Osteocyte (in vitro differentiated cells): ENCODE measurements at regions not wholly inside any gene's neighbourhood (a gene's known extent, or its start where the extent isn't known, plus 50 kb on each side); places are given as distances from the start of the nearest gene placed in this dataset.

Source experiments
- DNase-seq: peaks from one replicate; pipeline ENCODE4 v3.0.0; 2021; ENCODE audit warnings: mixed read lengths; ENCODE audit not compliant: unreplicated experiment; ENCODE audit errors: extremely low spot score
- H3K27ac Mint-ChIP-seq: one replicate; pipeline ENCODE4 v1.8.0; 2021; ENCODE audit warnings: mild to moderate bottlenecking, mixed read lengths; ENCODE audit not compliant: unreplicated experiment
- H3K27me3 Mint-ChIP-seq: one replicate; pipeline ENCODE4 v1.8.0; 2021; ENCODE audit warnings: mixed read lengths; ENCODE audit not compliant: unreplicated experiment
- H3K36me3 Mint-ChIP-seq: one replicate; pipeline ENCODE4 v1.8.0; 2021; ENCODE audit warnings: mixed read lengths; ENCODE audit not compliant: unreplicated experiment
- H3K4me1 Mint-ChIP-seq: one replicate; pipeline ENCODE4 v1.8.0; 2021; ENCODE audit warnings: mixed read lengths; ENCODE audit not compliant: unreplicated experiment
- H3K4me3 Mint-ChIP-seq: one replicate; pipeline ENCODE4 v1.8.0; 2021; ENCODE audit warnings: mild to moderate bottlenecking, moderate library complexity, mixed read lengths; ENCODE audit not compliant: unreplicated experiment
- H3K9me3 Mint-ChIP-seq: one replicate; pipeline ENCODE4 v1.8.0; 2021; ENCODE audit warnings: mixed read lengths; ENCODE audit not compliant: unreplicated experiment
- TF ChIP-seq, protein P1 (sequence below): fragments of 200-600 bp; sonication (generic); IDR thresholded peaks from 2 replicates; pipeline ENCODE4 v1.5.0; 2021; ENCODE audit warnings: antibody characterized with exemption, mild to moderate bottlenecking, moderate library complexity

DNA sequence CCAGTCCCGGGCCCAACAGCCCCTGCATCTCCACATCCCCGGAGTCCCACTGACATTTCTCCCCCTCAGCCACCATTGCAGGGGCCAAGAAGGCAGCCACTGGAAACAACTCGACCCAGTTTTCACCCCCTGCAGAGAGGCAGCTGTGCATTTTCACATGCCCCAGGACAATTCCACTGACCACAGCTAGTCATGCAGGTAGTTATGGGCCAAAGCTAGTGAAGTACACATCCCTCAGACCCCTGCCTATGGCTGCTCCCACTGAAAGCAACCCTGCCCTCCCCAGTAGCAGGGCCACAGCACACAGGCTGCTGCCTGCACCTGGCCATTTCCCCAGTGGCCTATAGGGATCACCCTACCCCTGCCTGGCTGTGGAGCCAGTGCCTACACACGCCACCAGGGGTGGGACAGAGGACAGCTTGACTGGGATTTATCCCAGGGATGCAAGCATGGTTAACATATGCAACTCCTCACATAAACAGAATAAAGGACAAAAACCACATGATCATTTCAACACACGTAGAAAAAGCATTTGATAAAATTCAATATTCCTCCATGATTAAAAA, 154.0 kb downstream of the NDUFA12 start:
- Mint-ChIP-seq H3K27ac (no peak overlapping the region), H3K27me3 (peaks cover 68% of the 10 kb centered on the region), H3K4me1 (no peaks in the 10 kb centered on the region), H3K4me3 (no peak overlapping the region), H3K9me3 (peaks cover 3% of the 10 kb centered on the region), H3K36me3 (peaks cover 2% of the 10 kb centered on the region)
- TF ChIP-seq, protein P1, sequence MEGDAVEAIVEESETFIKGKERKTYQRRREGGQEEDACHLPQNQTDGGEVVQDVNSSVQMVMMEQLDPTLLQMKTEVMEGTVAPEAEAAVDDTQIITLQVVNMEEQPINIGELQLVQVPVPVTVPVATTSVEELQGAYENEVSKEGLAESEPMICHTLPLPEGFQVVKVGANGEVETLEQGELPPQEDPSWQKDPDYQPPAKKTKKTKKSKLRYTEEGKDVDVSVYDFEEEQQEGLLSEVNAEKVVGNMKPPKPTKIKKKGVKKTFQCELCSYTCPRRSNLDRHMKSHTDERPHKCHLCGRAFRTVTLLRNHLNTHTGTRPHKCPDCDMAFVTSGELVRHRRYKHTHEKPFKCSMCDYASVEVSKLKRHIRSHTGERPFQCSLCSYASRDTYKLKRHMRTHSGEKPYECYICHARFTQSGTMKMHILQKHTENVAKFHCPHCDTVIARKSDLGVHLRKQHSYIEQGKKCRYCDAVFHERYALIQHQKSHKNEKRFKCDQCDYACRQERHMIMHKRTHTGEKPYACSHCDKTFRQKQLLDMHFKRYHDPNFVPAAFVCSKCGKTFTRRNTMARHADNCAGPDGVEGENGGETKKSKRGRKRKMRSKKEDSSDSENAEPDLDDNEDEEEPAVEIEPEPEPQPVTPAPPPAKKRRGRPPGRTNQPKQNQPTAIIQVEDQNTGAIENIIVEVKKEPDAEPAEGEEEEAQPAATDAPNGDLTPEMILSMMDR: no peak
- no peak for DNase-seq

DNA sequence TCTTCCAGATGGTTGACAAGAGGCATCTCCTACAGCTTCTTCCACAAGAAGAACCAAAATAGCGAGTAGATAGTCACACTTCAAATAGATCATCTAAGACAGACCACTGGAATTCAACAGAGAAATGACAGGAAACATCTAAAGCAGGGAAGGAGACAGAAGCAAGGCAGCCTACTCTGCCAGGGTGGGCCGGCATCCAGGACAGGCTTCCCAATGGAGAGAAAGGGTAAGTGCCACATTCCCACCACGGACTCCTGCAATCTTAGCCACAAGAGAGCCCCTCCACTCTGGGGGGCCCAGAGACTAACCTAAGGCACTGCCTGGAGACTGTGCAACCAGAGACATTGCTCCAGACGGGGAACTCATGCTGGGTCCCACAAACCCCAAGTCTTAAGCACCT, 154.5 kb downstream of the NDUFA12 start:
- TF ChIP-seq, protein P1: no peak
- peaks cover 72% of the 10 kb centered on the region for H3K27me3 Mint-ChIP-seq
- DNase-seq: no peak
- no peaks in the 10 kb centered on the region for H3K4me1 Mint-ChIP-seq
- no peak overlapping the region for H3K27ac Mint-ChIP-seq
- H3K36me3 Mint-ChIP-seq: peaks cover 2% of the 10 kb centered on the region
- H3K4me3 Mint-ChIP-seq: no peak overlapping the region
- peaks cover 3% of the 10 kb centered on the region for H3K9me3 Mint-ChIP-seq

DNA sequence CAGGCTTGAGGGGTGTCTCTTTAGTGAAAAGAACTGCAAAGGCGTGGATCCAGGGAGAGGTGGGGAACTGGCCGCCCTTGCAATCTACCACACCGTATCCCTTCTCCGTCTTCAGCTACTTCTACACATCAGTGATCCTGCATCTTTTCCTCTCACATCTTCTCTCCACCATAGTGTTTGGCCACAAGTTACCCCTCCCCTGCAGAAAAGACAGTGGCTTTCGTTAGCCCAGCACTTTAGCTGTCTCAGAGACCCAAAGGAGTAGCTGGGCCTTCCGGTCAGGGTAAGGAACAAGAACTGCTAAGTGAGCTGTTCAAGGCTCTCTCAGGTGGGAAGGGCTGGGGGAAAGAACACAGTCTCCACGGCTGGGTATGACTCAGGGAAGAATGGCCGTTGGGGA, 158.4 kb downstream of the NDUFA12 start:
- TF ChIP-seq, protein P1: no peak
- no peak for DNase-seq
- no peak overlapping the region for H3K27ac Mint-ChIP-seq
- H3K27me3 Mint-ChIP-seq: peaks cover 64% of the 10 kb centered on the region
- no peak overlapping the region for H3K4me3 Mint-ChIP-seq
- no peaks in the 10 kb centered on the region for H3K4me1 Mint-ChIP-seq
- no peaks in the 10 kb centered on the region for H3K9me3 Mint-ChIP-seq
- peaks cover 2% of the 10 kb centered on the region for H3K36me3 Mint-ChIP-seq

DNA sequence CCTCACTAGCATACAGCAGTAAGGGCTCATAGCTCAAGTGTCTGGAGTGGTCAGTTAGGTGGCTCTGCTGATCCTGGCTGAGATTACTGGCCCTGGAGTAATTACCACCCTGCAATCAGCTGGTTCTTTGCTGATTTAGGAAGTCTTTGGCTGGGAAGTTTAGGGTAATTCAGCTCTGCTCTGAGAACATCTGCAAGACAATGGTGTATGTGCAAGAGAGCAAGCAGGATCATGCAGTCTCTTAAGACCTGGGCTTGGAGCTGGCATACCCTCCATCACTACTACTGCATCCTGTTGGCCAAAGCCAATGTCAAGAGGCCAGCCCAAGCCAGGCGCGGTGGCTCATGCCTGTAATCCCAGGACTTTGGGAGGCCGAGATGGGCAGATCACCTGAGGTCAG, 159.0 kb downstream of the NDUFA12 start:
- Mint-ChIP-seq H3K4me1 (no peaks in the 10 kb centered on the region), H3K36me3 (peaks cover 2% of the 10 kb centered on the region), H3K27ac (no peak overlapping the region), H3K9me3 (no peaks in the 10 kb centered on the region), H3K4me3 (no peak overlapping the region), H3K27me3 (peaks cover 63% of the 10 kb centered on the region)
- TF ChIP-seq, protein P1: no peak
- DNase-seq: no peak

DNA sequence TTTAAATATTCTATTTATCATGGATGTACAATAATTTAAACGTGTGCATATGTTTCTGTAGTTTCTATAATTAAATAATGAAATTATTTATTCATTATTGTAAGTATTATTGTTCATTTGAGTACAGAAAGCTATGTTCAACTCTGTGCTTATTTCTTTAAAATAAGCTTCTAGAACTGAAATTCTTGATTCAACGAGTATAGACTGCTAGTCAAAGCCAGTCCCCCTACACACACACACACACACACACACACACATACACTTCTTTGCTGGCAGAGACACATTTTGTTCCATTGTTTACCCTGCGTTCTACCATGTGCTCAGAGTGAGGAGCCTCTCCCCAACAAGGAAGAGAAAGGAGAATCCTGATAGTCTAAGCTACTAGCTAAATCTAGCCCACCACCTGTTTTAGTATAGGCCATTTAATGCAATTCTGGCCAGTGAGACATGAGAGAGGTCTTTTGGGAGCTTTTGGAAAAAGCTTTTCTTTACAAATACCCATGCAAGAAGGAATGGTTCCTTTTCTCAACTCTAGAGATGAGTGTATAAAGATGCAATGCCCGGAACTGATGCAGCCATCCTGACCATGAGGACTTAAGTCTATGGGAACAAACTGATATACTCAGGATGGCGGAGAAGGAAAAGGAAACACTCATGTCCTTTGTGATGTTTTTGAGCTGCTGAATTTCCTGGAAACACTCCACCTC, 161.4 kb downstream of the NDUFA12 start:
- Mint-ChIP-seq H3K4me3 (no peak overlapping the region), H3K27me3 (peaks cover 55% of the 10 kb centered on the region), H3K27ac (no peak overlapping the region), H3K36me3 (no peaks in the 10 kb centered on the region), H3K4me1 (no peaks in the 10 kb centered on the region), H3K9me3 (peaks cover 7% of the 10 kb centered on the region)
- DNase-seq: no peak
- TF ChIP-seq, protein P1: no peak
